Ascending aorta (tissue), 2 donors: ENCODE measurements at regions not wholly inside any gene's neighbourhood (a gene's known extent, or its start where the extent isn't known, plus 50 kb on each side); places are given as distances from the start of the nearest gene placed in this dataset.

Experiments used
- DNase-seq, 2 donors: peaks; one replicate each; pipeline ENCODE4 v3.0.0-alpha.2; 2019; ENCODE audit warnings: low spot score in 2 of 2
- H3K27ac ChIP-seq, 2 donors: fragments of 200-600 bp; sonication (generic); one replicate each; pipeline ENCODE4 v1.5.1; 2016 to 2017; ENCODE audit warnings: mild to moderate bottlenecking in 1 of 2
- H3K27me3 ChIP-seq: fragments of 200-600 bp; sonication (generic); one replicate; pipeline ENCODE4 v1.5.1; 2017
- H3K36me3 ChIP-seq, 2 donors: fragments of 200-600 bp; sonication (generic); one replicate each; pipeline ENCODE4 v1.5.1; 2016
- H3K4me1 ChIP-seq, 2 donors: fragments of 200-600 bp; sonication (generic); one replicate each; pipeline ENCODE4 v1.5.1; 2016 to 2017; ENCODE audit warnings: mild to moderate bottlenecking in 1 of 2
- H3K4me3 ChIP-seq, 2 donors: fragments of 200-600 bp; sonication (generic); one replicate each; pipeline ENCODE4 v1.5.1; 2016 to 2017; ENCODE audit warnings: mild to moderate bottlenecking in 1 of 2
- H3K9me3 ChIP-seq, 2 donors: fragments of 200-600 bp; sonication (generic); one replicate each; pipeline ENCODE4 v1.5.1; 2016
- intact Hi-C: fragments of 100-400 bp; cut with DNase I; formaldehyde crosslinking; loops from one replicate; pipeline ENCODE4 v1.15.1; 2023
- TF ChIP-seq, protein P1 (sequence below), 3 experiments: fragments of 200-600 bp in 2 of 3; fragments of 450-650 bp in 1 of 3; sonication (generic) in 2 of 3; IDR thresholded peaks; one replicate each; pipeline ENCODE4 v1.5.1; 2016 to 2019; ENCODE audit warnings: antibody characterized with exemption in 3 of 3, mild to moderate bottlenecking in 1 of 3, moderate library complexity in 1 of 3

- H3K27ac ChIP-seq, result no peak overlapping the region
- TF ChIP-seq, protein P1, sequence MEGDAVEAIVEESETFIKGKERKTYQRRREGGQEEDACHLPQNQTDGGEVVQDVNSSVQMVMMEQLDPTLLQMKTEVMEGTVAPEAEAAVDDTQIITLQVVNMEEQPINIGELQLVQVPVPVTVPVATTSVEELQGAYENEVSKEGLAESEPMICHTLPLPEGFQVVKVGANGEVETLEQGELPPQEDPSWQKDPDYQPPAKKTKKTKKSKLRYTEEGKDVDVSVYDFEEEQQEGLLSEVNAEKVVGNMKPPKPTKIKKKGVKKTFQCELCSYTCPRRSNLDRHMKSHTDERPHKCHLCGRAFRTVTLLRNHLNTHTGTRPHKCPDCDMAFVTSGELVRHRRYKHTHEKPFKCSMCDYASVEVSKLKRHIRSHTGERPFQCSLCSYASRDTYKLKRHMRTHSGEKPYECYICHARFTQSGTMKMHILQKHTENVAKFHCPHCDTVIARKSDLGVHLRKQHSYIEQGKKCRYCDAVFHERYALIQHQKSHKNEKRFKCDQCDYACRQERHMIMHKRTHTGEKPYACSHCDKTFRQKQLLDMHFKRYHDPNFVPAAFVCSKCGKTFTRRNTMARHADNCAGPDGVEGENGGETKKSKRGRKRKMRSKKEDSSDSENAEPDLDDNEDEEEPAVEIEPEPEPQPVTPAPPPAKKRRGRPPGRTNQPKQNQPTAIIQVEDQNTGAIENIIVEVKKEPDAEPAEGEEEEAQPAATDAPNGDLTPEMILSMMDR (IDR thresholded peaks at IDR 0.05), result no peak
- no peaks in the 10 kb centered on the region for H3K27me3 ChIP-seq
- no peak overlapping the region for H3K4me3 ChIP-seq
- intact Hi-C loops, result loop anchor here (10.0 kb wide), 1 partner anchor 70 kb away; no protein-coding TSS in a partner anchor
- peaks cover 0 to 1% of the 10 kb centered on the region in 2 donors for H3K4me1 ChIP-seq
- H3K36me3 ChIP-seq, result no peaks in the 10 kb centered on the region
- H3K9me3 ChIP-seq, result no peaks in the 10 kb centered on the region
- no peak for DNase-seq
Observed at GRCh38 chr1:232184561-232185530, 445.1 kb downstream of the SIPA1L2 start.

DNA sequence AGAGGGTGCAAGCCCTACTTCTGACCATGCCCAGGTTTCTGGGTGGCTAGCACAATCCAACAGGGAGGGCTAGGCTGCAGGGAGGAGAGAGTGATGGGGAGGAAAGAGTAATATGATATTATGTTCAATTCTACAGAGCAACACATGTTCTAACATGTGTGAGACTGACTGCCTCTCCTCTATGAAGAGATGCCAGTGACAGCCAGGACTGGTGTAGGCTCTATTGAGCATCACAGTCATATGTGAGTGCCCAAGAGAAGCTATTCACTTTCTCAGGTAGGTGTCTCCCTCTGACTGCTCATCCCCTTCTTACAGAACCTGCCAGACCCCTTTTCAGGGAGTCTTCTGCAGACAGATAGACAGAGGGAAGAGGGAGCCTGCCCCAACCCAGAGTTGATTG lies 446.1 kb downstream of the SIPA1L2 start:
- DNase-seq, result no peak
- intact Hi-C loops, result loop anchor here (10.0 kb wide), 1 partner anchor 69 kb away; no protein-coding TSS in a partner anchor
- Histone ChIP-seq H3K36me3 (no peaks in the 10 kb centered on the region), H3K9me3 (no peaks in the 10 kb centered on the region), H3K27me3 (no peaks in the 10 kb centered on the region), H3K27ac (no peak overlapping the region), H3K4me1 (peaks cover 0 to 5% of the 10 kb centered on the region in 2 donors), H3K4me3 (no peak overlapping the region)
- TF ChIP-seq, protein P1 (IDR thresholded peaks at IDR 0.05), result no peak

- Histone ChIP-seq H3K27me3 (no peaks in the 10 kb centered on the region), H3K36me3 (no peaks in the 10 kb centered on the region), H3K27ac (no peak overlapping the region), H3K4me1 (peaks cover 0 to 5% of the 10 kb centered on the region in 2 donors), H3K9me3 (no peaks in the 10 kb centered on the region), H3K4me3 (no peak overlapping the region)
- DNase-seq, result no peak
- intact Hi-C loops, result loop anchor here (10.0 kb wide), 1 partner anchor 69 kb away; no protein-coding TSS in a partner anchor
- TF ChIP-seq, protein P1 (IDR thresholded peaks at IDR 0.05), result no peak
Observed at GRCh38 chr1:232183266-232183800, 446.6 kb downstream of the SIPA1L2 start.

DNA sequence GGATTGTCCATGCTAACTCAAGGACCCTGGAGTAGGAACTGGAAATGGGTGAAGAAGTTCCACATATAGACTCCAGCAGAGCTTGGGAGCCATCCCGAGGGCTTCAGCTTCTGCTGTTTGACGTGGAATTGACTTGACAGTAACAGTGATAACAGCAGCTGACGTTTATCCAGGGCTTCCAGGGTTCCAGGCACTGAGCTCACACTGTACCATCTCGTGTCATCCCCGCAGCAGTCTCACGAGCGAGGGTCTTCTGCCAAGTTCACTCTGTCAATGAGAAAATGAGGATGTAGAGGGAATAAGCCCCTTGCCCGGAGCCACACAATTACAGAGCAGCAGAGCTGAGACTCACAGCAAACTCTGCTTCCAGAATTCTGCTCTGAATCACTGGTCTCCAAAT lies 447.7 kb downstream of the SIPA1L2 start:
- TF ChIP-seq, protein P1 (IDR thresholded peaks at IDR 0.05), result no peak
- Histone ChIP-seq H3K36me3 (no peaks in the 10 kb centered on the region), H3K9me3 (no peaks in the 10 kb centered on the region), H3K27me3 (no peaks in the 10 kb centered on the region), H3K27ac (no peak overlapping the region), H3K4me1 (peaks cover 0 to 5% of the 10 kb centered on the region in 2 donors), H3K4me3 (no peak overlapping the region)
- no peak for DNase-seq
- intact Hi-C loops, result loop anchor here (10.0 kb wide), 1 partner anchor 67 kb away; no protein-coding TSS in a partner anchor

GRCh38 chr1:232180779-232181136 lies 449.2 kb downstream of the SIPA1L2 start:
- Histone ChIP-seq H3K27me3 (no peaks in the 10 kb centered on the region), H3K4me1 (peaks cover 0 to 5% of the 10 kb centered on the region in 2 donors), H3K36me3 (no peaks in the 10 kb centered on the region), H3K27ac (no peak overlapping the region), H3K4me3 (no peak overlapping the region), H3K9me3 (no peaks in the 10 kb centered on the region)
- DNase-seq, result no peak
- TF ChIP-seq, protein P1 (IDR thresholded peaks at IDR 0.05), result no peak
- intact Hi-C loops, result loop anchor here (10.0 kb wide), 1 partner anchor 66 kb away; no protein-coding TSS in a partner anchor
